Neural progenitor cell (in vitro differentiated cells): ENCODE measurements at regions not wholly inside any gene's neighbourhood (a gene's known extent, or its start where the extent isn't known, plus 50 kb on each side); places are given as distances from the start of the nearest gene placed in this dataset.
A peak's percentile ranks its signal among the peaks of the same experiment; 100 is the strongest.

Experiments used
- DNase-seq: peaks from one replicate; pipeline ENCODE4 v3.0.0-alpha.2; 2016; ENCODE audit warnings: low spot score
- H2AFZ ChIP-seq: fragments of 200-600 bp; sonication (generic); replicated peaks from 2 replicates; pipeline ENCODE4 v1.6.1; 2016; ENCODE audit warnings: antibody characterized with exemption
- H3F3A ChIP-seq: fragments of 200-600 bp; sonication (generic); 2 replicates; pipeline ENCODE4 v1.6.1; 2016; ENCODE audit warnings: antibody characterized with exemption, low read depth
- H3K27ac ChIP-seq: fragments of 200-600 bp; sonication (generic); 2 replicates; pipeline ENCODE4 v1.5.1; 2016; ENCODE audit warnings: mild to moderate bottlenecking
- H3K27me3 ChIP-seq: fragments of 200-600 bp; sonication (generic); 2 replicates; pipeline ENCODE4 v1.6.1; 2016; ENCODE audit warnings: mild to moderate bottlenecking, moderate library complexity
- H3K36me3 ChIP-seq: fragments of 200-600 bp; sonication (generic); 2 replicates; pipeline ENCODE4 v1.5.1; 2016
- H3K4me1 ChIP-seq: fragments of 200-600 bp; sonication (generic); 2 replicates; pipeline ENCODE4 v1.6.1; 2016; ENCODE audit warnings: mixed run types
- H3K4me2 ChIP-seq: fragments of 200-600 bp; sonication (generic); 2 replicates; pipeline ENCODE4 v1.6.1; 2016
- H3K4me3 ChIP-seq: fragments of 200-600 bp; sonication (generic); 2 replicates; pipeline ENCODE4 v1.5.1; 2016
- H3K79me2 ChIP-seq: fragments of 200-600 bp; sonication (generic); 2 replicates; pipeline ENCODE4 v1.6.1; 2016; ENCODE audit warnings: low read depth
- H3K9ac ChIP-seq: fragments of 200-600 bp; sonication (generic); 2 replicates; pipeline ENCODE4 v1.6.1; 2016
- H3K9me3 ChIP-seq: fragments of 200-600 bp; sonication (generic); 2 replicates; pipeline ENCODE4 v1.5.1; 2016; ENCODE audit warnings: low read depth
- H4K20me1 ChIP-seq: fragments of 200-600 bp; sonication (generic); 2 replicates; pipeline ENCODE4 v1.6.1; 2016; ENCODE audit warnings: low read depth
- H3K27ac Mint-ChIP-seq: 3 replicates; pipeline ENCODE4 v1.8.0; 2021; ENCODE audit warnings: mixed read lengths
- H3K27me3 Mint-ChIP-seq: 2 replicates; pipeline ENCODE4 v1.8.0; 2022; ENCODE audit warnings: low read depth, mild to moderate bottlenecking, inconsistent platforms, moderate library complexity, mixed read lengths; ENCODE audit not compliant: insufficient read depth
- H3K36me3 Mint-ChIP-seq: 3 replicates; pipeline ENCODE4 v1.8.0; 2021; ENCODE audit warnings: mixed read lengths
- H3K4me1 Mint-ChIP-seq: 3 replicates; pipeline ENCODE4 v1.8.0; 2021; ENCODE audit warnings: mixed read lengths
- H3K4me3 Mint-ChIP-seq: 3 replicates; pipeline ENCODE4 v1.8.0; 2021; ENCODE audit warnings: mild to moderate bottlenecking, moderate library complexity, mixed read lengths
- H3K9me3 Mint-ChIP-seq: 3 replicates; pipeline ENCODE4 v1.8.0; 2020; ENCODE audit warnings: mixed read lengths
- EZH2 ChIP-seq: fragments of 200-600 bp; sonication (generic); IDR thresholded peaks from 2 replicates; pipeline ENCODE4 v1.6.1; 2017; ENCODE audit warnings: antibody characterized with exemption, mild to moderate bottlenecking, moderate library complexity
- EZH2phosphoT487 ChIP-seq: fragments of 200-600 bp; sonication (generic); IDR thresholded peaks from 2 replicates; pipeline ENCODE4 v1.6.1; 2017; ENCODE audit warnings: antibody characterized with exemption
- TF ChIP-seq, protein P1 (sequence below): fragments of 200-600 bp; sonication (generic); IDR thresholded peaks from 2 replicates; pipeline ENCODE4 v1.5.1; 2017; ENCODE audit warnings: antibody characterized with exemption, mild to moderate bottlenecking

GRCh38 chr21:16767201-16767600 is 745.6 kb upstream of the CXADR start:
- H3K4me3 Mint-ChIP-seq, result no peak overlapping the region
- no peak overlapping the region for H3K4me2 ChIP-seq
- H3K9me3 Mint-ChIP-seq, result peaks cover 5% of the 10 kb centered on the region
- H3K9ac ChIP-seq, result no peak overlapping the region
- H3K27ac ChIP-seq, result no peak overlapping the region
- H3K27me3 Mint-ChIP-seq, result no peaks in the 10 kb centered on the region
- no peak for DNase-seq
- no peaks in the 10 kb centered on the region for H3K79me2 ChIP-seq
- no peaks in the 10 kb centered on the region for H3K36me3 Mint-ChIP-seq
- no peak overlapping the region for H3K27ac Mint-ChIP-seq
- no peaks in the 10 kb centered on the region for H3K4me1 Mint-ChIP-seq
- H3K36me3 ChIP-seq, result no peaks in the 10 kb centered on the region
- TF ChIP-seq EZH2phosphoT487 (no peak), EZH2 (no peak)
- TF ChIP-seq, protein P1, sequence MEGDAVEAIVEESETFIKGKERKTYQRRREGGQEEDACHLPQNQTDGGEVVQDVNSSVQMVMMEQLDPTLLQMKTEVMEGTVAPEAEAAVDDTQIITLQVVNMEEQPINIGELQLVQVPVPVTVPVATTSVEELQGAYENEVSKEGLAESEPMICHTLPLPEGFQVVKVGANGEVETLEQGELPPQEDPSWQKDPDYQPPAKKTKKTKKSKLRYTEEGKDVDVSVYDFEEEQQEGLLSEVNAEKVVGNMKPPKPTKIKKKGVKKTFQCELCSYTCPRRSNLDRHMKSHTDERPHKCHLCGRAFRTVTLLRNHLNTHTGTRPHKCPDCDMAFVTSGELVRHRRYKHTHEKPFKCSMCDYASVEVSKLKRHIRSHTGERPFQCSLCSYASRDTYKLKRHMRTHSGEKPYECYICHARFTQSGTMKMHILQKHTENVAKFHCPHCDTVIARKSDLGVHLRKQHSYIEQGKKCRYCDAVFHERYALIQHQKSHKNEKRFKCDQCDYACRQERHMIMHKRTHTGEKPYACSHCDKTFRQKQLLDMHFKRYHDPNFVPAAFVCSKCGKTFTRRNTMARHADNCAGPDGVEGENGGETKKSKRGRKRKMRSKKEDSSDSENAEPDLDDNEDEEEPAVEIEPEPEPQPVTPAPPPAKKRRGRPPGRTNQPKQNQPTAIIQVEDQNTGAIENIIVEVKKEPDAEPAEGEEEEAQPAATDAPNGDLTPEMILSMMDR, result no peak
- no peak overlapping the region for H2AFZ ChIP-seq
- H3K9me3 ChIP-seq, result no peaks in the 10 kb centered on the region
- no peaks in the 10 kb centered on the region for H3F3A ChIP-seq
- H3K27me3 ChIP-seq, result no peaks in the 10 kb centered on the region
- H3K4me3 ChIP-seq, result no peak overlapping the region
- no peaks in the 10 kb centered on the region for H3K4me1 ChIP-seq
- no peaks in the 10 kb centered on the region for H4K20me1 ChIP-seq

GRCh38 chr21:16768096-16768495 is 744.7 kb upstream of the CXADR start:
- H3K9ac ChIP-seq, result no peak overlapping the region
- H3K4me2 ChIP-seq, result no peak overlapping the region
- H3K79me2 ChIP-seq, result no peaks in the 10 kb centered on the region
- no peaks in the 10 kb centered on the region for H3K36me3 ChIP-seq
- no peaks in the 10 kb centered on the region for H4K20me1 ChIP-seq
- H3K4me1 Mint-ChIP-seq, result no peaks in the 10 kb centered on the region
- no peak overlapping the region for H3K4me3 Mint-ChIP-seq
- H3K27me3 ChIP-seq, result no peaks in the 10 kb centered on the region
- TF ChIP-seq EZH2phosphoT487, result no peak
- no peaks in the 10 kb centered on the region for H3K27me3 Mint-ChIP-seq
- DNase-seq, result no peak
- H2AFZ ChIP-seq, result no peak overlapping the region
- H3K9me3 Mint-ChIP-seq, result no peaks in the 10 kb centered on the region
- H3K4me3 ChIP-seq, result no peak overlapping the region
- no peaks in the 10 kb centered on the region for H3K4me1 ChIP-seq
- H3F3A ChIP-seq, result no peaks in the 10 kb centered on the region
- no peak overlapping the region for H3K27ac ChIP-seq
- H3K9me3 ChIP-seq, result no peaks in the 10 kb centered on the region
- H3K27ac Mint-ChIP-seq, result peak overlapping the region; percentile 67
- H3K36me3 Mint-ChIP-seq, result no peaks in the 10 kb centered on the region

DNA sequence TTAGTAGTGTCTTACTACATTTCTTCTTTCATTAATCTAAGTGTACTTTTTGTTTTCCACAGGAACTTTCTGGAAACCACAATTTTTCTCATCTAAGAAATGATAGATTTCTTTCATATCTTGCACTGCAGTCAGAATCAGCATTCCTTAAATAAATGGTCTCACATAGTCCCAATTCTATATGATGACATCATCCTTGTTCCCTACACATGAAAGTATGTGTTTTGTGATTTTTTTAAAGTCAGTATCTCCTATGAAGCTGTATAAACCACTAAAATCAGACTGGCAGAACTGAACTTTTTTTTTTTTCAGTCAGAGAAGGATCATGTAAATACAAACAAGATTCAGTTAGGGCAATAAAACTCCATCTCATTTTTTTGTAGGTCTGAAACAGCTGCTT is 742.6 kb upstream of the CXADR start:
- TF ChIP-seq EZH2phosphoT487 (no peak), EZH2 (no peak)
- TF ChIP-seq, protein P1, result no peak
- no peaks in the 10 kb centered on the region for H4K20me1 ChIP-seq
- DNase-seq, result no peak
- no peaks in the 10 kb centered on the region for H3K79me2 ChIP-seq
- no peaks in the 10 kb centered on the region for H3K4me1 ChIP-seq
- no peak overlapping the region for H3K9ac ChIP-seq
- Mint-ChIP-seq H3K27me3 (peaks cover 2% of the 10 kb centered on the region), H3K4me1 (peaks cover 4% of the 10 kb centered on the region), H3K4me3 (no peak overlapping the region), H3K27ac (no peak overlapping the region), H3K9me3 (no peaks in the 10 kb centered on the region), H3K36me3 (no peaks in the 10 kb centered on the region)
- no peak overlapping the region for H3K27ac ChIP-seq
- no peaks in the 10 kb centered on the region for H3K9me3 ChIP-seq
- no peak overlapping the region for H3K4me2 ChIP-seq
- H3K4me3 ChIP-seq, result no peak overlapping the region
- H3K27me3 ChIP-seq, result no peaks in the 10 kb centered on the region
- no peaks in the 10 kb centered on the region for H3F3A ChIP-seq
- H3K36me3 ChIP-seq, result no peaks in the 10 kb centered on the region
- no peak overlapping the region for H2AFZ ChIP-seq

- Histone ChIP-seq H3K79me2 (no peaks in the 10 kb centered on the region), H2AFZ (no peak overlapping the region), H3F3A (no peaks in the 10 kb centered on the region), H4K20me1 (no peaks in the 10 kb centered on the region), H3K36me3 (no peaks in the 10 kb centered on the region), H3K27me3 (no peaks in the 10 kb centered on the region), H3K9me3 (no peaks in the 10 kb centered on the region), H3K27ac (no peak overlapping the region), H3K9ac (no peak overlapping the region), H3K4me2 (no peak overlapping the region), H3K4me3 (no peak overlapping the region), H3K4me1 (no peaks in the 10 kb centered on the region)
- Mint-ChIP-seq H3K36me3 (no peaks in the 10 kb centered on the region), H3K4me1 (peaks cover 6% of the 10 kb centered on the region), H3K27ac (no peak overlapping the region), H3K9me3 (no peaks in the 10 kb centered on the region), H3K4me3 (no peak overlapping the region), H3K27me3 (peaks cover 4% of the 10 kb centered on the region)
- no peak for DNase-seq
- TF ChIP-seq EZH2, result no peak
These were observed 739.6 kb upstream of the CXADR start for GRCh38 chr21:16773206-16773605.
